ENCODE measurements at regions not wholly inside any gene's neighbourhood (a gene's known extent, or its start where the extent isn't known, plus 50 kb on each side); places are given as distances from the start of the nearest gene placed in this dataset.
A peak's percentile ranks its signal among the peaks of the same experiment; 100 is the strongest.
"Not testable (repeated sequence)": the region's sequence is repeated elsewhere in the genome, so short reads cannot be mapped to it uniquely, and the experiment has no call there.

GRCh38 chr1:148379170-148379500 lies 104.0 kb downstream of the PPIAL4G start (continued):
- TF ChIP-seq ZNF782 (CRISPR knock-in tag; IDR thresholded peaks at IDR 0.05; ENCODE audit: borderline replicate concordance) (no peak), NKX3-1 (CRISPR knock-in tag; IDR thresholded peaks at IDR 0.05) (no peak), SYNCRIP (IDR thresholded peaks at IDR 0.05; ENCODE audit: insufficient read depth, low read depth, low read length) (no peak)

DNA sequence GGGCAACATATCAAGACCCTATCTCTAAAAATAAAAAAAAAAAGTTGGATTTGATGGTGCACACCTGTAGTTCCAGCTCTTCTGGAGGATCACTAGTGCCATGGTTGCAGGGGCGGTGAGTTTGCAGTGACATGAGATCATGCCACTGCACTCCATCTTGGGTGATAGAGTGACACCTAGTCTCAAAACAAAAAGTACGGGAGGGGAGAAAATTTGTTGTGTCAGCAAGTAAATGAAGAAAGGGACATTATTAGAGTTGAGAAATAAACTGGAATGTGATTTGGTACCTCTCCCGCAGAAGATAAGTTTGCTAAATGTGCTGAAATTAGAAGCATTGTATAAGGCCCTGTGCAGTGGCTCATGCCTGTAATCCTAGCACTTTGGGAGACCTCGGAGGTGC lies 105.1 kb downstream of the PPIAL4G start:
- DNase-seq (ENCODE audit: low spot score); CTCF ChIA-PET (ENCODE audit: low intra/inter-chr PET ratio, low total read pairs); H3K4me2 ChIP-seq (ENCODE audit: low read depth, low read length); H3K27me3 ChIP-seq (ENCODE audit: control insufficient read depth in 1 of 2, insufficient read depth in 2 of 2, low read length in 2 of 2); H3K79me2 ChIP-seq (ENCODE audit: insufficient read depth, low read length); intact Hi-C loops (cut with micrococcal nuclease; ENCODE audit: unreplicated experiment); ATAC-seq; POLR2A ChIA-PET; H3K9ac ChIP-seq (ENCODE audit: insufficient read depth, low read depth, low read length); H3K9me3 ChIP-seq (ENCODE audit: low read length); H4K20me1 ChIP-seq (ENCODE audit: insufficient read depth, low read length); H3K4me3 ChIP-seq (replicated peaks in 1 of 3; ENCODE audit: insufficient read depth in 1 of 3, low read depth in 2 of 3, low read length in 3 of 3); BruUV-seq (replicated peaks); FAIRE-seq; H3K27ac ChIP-seq (ENCODE audit: extremely low read length, insufficient read depth, low read length); H2AFZ ChIP-seq (ENCODE audit: low read length); H3K36me3 ChIP-seq (replicated peaks in 1 of 2; ENCODE audit: control insufficient read depth in 1 of 2, insufficient read depth in 2 of 2, low read length in 2 of 2); H3K4me1 ChIP-seq (ENCODE audit: insufficient read depth, low read length); in situ Hi-C loops (cut with HindIII; ENCODE audit: extremely low pct_ligation_motif_present, low pct_unique_long_range_greater_than_20kb): not testable (repeated sequence)
- WGBS (ENCODE audit: low lambda C conversion rate): 61% methylated on average over 3 of the region's 4 CpGs
- TF ChIP-seq MAFK (conservative IDR thresholded peaks at IDR 0.05 in 1 of 2, IDR thresholded peaks at IDR 0.05 in 1 of 2; ENCODE audit: low read length in 2 of 2) (0 out of 4 replicates have a peak, but pooled peaks of 1 of the 2 experiments have one; percentile 12), MAFF (IDR thresholded peaks at IDR 0.05; ENCODE audit: low read depth, low read length) (0 out of 2 replicates have a peak, but pooled peaks have one; percentile 5)

DNA sequence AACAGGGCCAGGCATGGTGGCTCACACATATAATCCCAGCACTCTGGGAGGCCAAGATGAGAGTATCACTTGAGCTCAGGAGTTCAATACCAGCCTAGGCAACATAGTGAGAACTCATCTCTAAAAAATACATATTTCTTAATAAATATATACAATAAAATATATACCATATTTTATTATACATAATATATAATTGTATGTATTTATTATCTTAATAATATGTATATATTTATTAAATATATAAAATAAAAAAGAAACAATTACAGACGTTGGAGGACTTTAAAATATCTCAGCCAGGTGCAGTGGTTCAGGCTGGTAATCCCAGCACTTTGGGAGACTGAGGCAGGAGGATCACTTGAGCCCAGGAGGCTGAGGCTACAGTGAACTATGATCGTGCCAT lies 106.1 kb downstream of the PPIAL4G start:
- H3K79me2 ChIP-seq (ENCODE audit: insufficient read depth, low read length); in situ Hi-C loops (cut with HindIII; ENCODE audit: extremely low pct_ligation_motif_present, low pct_unique_long_range_greater_than_20kb); BruUV-seq (replicated peaks); CTCF ChIA-PET (ENCODE audit: low intra/inter-chr PET ratio, low total read pairs); H3K4me2 ChIP-seq (ENCODE audit: low read depth, low read length); H3K9me3 ChIP-seq (ENCODE audit: low read length); POLR2A ChIA-PET; H3K36me3 ChIP-seq (replicated peaks in 1 of 2; ENCODE audit: control insufficient read depth in 1 of 2, insufficient read depth in 2 of 2, low read length in 2 of 2); H3K27ac ChIP-seq (ENCODE audit: extremely low read length, insufficient read depth, low read length); H3K4me3 ChIP-seq (replicated peaks in 1 of 3; ENCODE audit: insufficient read depth in 1 of 3, low read depth in 2 of 3, low read length in 3 of 3); ATAC-seq; H3K27me3 ChIP-seq (ENCODE audit: control insufficient read depth in 1 of 2, insufficient read depth in 2 of 2, low read length in 2 of 2); H3K9ac ChIP-seq (ENCODE audit: insufficient read depth, low read depth, low read length); DNase-seq (ENCODE audit: low spot score); intact Hi-C loops (cut with micrococcal nuclease; ENCODE audit: unreplicated experiment); H2AFZ ChIP-seq (ENCODE audit: low read length); FAIRE-seq; H4K20me1 ChIP-seq (ENCODE audit: insufficient read depth, low read length): not testable (repeated sequence)
- H3K4me1 ChIP-seq (ENCODE audit: insufficient read depth, low read length): peaks cover 18% of the 10 kb centered on the region
- 1% methylated on average over 2 of the region's 2 CpGs for WGBS (ENCODE audit: low lambda C conversion rate)
